ENCODE measurements at regions not wholly inside any gene's neighbourhood (a gene's known extent, or its start where the extent isn't known, plus 50 kb on each side); places are given as distances from the start of the nearest gene placed in this dataset.

DNA sequence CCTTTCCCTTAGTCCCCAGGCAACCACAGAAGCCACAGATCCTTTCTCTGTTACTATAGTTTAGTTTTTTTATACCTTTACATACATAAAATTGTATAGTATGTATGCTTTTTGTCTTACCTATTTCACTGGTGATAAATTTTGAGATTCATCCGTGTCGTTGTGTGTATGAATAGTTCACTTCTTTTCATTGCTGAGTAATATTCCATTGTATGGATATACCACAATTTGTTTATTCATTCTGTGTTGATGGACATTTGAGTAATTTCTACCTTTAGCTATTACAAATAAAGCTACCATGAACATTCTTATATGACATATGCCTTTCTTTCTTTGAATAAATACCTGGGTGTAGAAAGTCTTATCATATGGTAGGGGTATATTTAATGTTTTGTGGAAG is 102.8 kb upstream of the CERS6 start:
- peaks cover 0 to 6% (median 0%) of the 10 kb centered on the region in 3 donors for H3K9me3 ChIP-seq (ENCODE audit: control insufficient read depth in 2 of 3, insufficient read depth in 1 of 3, low read length in 3 of 3)
- no peak for TF ChIP-seq CTCF (IDR thresholded peaks at IDR 0.05; ENCODE audit: borderline replicate concordance, extremely low read depth, insufficient read depth)
- no peaks in the 10 kb centered on the region for H3K36me3 ChIP-seq (ENCODE audit: control insufficient read depth in 2 of 3, insufficient read depth in 3 of 3, low read length in 3 of 3)
- FAIRE-seq: no peak
- H3K27me3 ChIP-seq (ENCODE audit: control insufficient read depth, insufficient read depth, low read length): no peaks in the 10 kb centered on the region
- H3K4me1 ChIP-seq (ENCODE audit: control insufficient read depth in 2 of 3, insufficient read depth in 2 of 3, low read depth in 1 of 3, low read length in 3 of 3): no peaks in the 10 kb centered on the region
- no peak for DNase-seq
- no peak overlapping the region for H3K4me3 ChIP-seq (ENCODE audit: low read length in 3 of 3)
- no peak overlapping the region for H3K9ac ChIP-seq (ENCODE audit: low read length in 3 of 3)
- intact Hi-C loops (cut with DNase I): no loop called here
- H3K27ac ChIP-seq (ENCODE audit: low read depth in 2 of 2, low read length in 2 of 2): no peak overlapping the region

DNA sequence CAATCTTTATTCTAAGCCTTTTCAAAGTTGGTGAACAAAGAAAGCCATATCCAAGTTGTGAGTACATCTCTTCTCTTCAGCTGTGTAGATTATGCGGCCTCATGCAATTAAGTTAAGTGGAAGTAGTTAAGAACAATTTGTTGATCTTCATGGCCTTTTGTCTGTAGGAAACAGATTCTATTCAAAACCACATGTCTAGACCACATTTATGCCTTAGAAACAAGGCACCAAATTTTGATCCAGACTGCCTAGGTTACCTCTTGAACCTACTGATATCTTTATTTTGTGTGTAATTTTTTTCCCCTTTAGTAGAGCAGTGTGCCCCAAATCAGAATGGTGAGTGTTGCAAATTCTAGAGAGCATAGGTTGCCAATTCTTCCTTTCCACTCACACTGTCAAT is 101.6 kb upstream of the CERS6 start:
- Histone ChIP-seq H3K4me3 (ENCODE audit: low read length in 3 of 3) (no peak overlapping the region), H3K4me1 (ENCODE audit: control insufficient read depth in 2 of 3, insufficient read depth in 2 of 3, low read depth in 1 of 3, low read length in 3 of 3) (no peaks in the 10 kb centered on the region), H3K36me3 (ENCODE audit: control insufficient read depth in 2 of 3, insufficient read depth in 3 of 3, low read length in 3 of 3) (no peaks in the 10 kb centered on the region), H3K27ac (ENCODE audit: low read depth in 2 of 2, low read length in 2 of 2) (no peak overlapping the region), H3K9me3 (ENCODE audit: control insufficient read depth in 2 of 3, insufficient read depth in 1 of 3, low read length in 3 of 3) (peaks cover 0 to 6% (median 0%) of the 10 kb centered on the region in 3 donors), H3K27me3 (ENCODE audit: control insufficient read depth, insufficient read depth, low read length) (no peaks in the 10 kb centered on the region), H3K9ac (ENCODE audit: low read length in 3 of 3) (no peak overlapping the region)
- DNase-seq: no peak
- no peak for TF ChIP-seq CTCF (IDR thresholded peaks at IDR 0.05; ENCODE audit: borderline replicate concordance, extremely low read depth, insufficient read depth)
- no peak for FAIRE-seq
- intact Hi-C loops (cut with DNase I): no loop called here

DNA sequence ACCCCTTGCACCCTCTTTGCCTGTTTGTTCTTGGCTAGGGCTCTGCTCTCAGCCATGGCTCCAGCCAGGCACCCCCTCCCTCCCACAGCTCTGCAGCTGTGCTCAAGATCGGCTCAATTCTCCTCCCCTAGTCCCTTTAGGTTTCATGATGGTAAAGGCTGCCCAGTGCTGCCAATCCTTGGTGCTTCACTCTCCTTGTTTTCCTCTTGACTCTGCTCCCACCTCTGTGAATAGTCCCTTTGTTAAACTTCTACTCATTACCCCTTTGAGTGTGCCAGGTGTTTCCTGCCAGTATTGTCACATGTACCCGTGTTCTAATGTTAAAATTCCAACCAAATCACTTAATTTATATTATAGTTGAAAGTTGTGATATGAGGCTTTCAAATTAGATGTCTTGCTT is 101.0 kb upstream of the CERS6 start:
- H3K9me3 ChIP-seq (ENCODE audit: control insufficient read depth in 2 of 3, insufficient read depth in 1 of 3, low read length in 3 of 3): peaks cover 0 to 6% (median 0%) of the 10 kb centered on the region in 3 donors
- intact Hi-C loops (cut with DNase I): no loop called here
- TF ChIP-seq CTCF (IDR thresholded peaks at IDR 0.05; ENCODE audit: borderline replicate concordance, extremely low read depth, insufficient read depth): no peak
- H3K27ac ChIP-seq (ENCODE audit: low read depth in 2 of 2, low read length in 2 of 2): no peak overlapping the region
- H3K4me1 ChIP-seq (ENCODE audit: control insufficient read depth in 2 of 3, insufficient read depth in 2 of 3, low read depth in 1 of 3, low read length in 3 of 3): no peaks in the 10 kb centered on the region
- H3K4me3 ChIP-seq (ENCODE audit: low read length in 3 of 3): no peak overlapping the region
- FAIRE-seq (no peak), DNase-seq (peak in 2 of 5 donors; percentile 27 to 29)
- H3K36me3 ChIP-seq (ENCODE audit: control insufficient read depth in 2 of 3, insufficient read depth in 3 of 3, low read length in 3 of 3): no peaks in the 10 kb centered on the region
- no peak overlapping the region for H3K9ac ChIP-seq (ENCODE audit: low read length in 3 of 3)
- no peaks in the 10 kb centered on the region for H3K27me3 ChIP-seq (ENCODE audit: control insufficient read depth, insufficient read depth, low read length)

- H3K9ac ChIP-seq (ENCODE audit: low read length in 3 of 3): no peak overlapping the region
- intact Hi-C loops (cut with DNase I): no loop called here
- FAIRE-seq: no peak
Observed at GRCh38 chr2:168355779-168356476, 100.1 kb upstream of the CERS6 start.

More at GRCh38 chr2:168355779-168356476, 100.1 kb upstream of the CERS6 start:
- Histone ChIP-seq H3K4me3 (ENCODE audit: low read length in 3 of 3) (no peak overlapping the region), H3K9me3 (ENCODE audit: control insufficient read depth in 2 of 3, insufficient read depth in 1 of 3, low read length in 3 of 3) (peaks cover 0 to 6% (median 0%) of the 10 kb centered on the region in 3 donors), H3K4me1 (ENCODE audit: control insufficient read depth in 2 of 3, insufficient read depth in 2 of 3, low read depth in 1 of 3, low read length in 3 of 3) (no peaks in the 10 kb centered on the region), H3K27me3 (ENCODE audit: control insufficient read depth, insufficient read depth, low read length) (no peaks in the 10 kb centered on the region), H3K27ac (ENCODE audit: low read depth in 2 of 2, low read length in 2 of 2) (no peak overlapping the region), H3K36me3 (ENCODE audit: control insufficient read depth in 2 of 3, insufficient read depth in 3 of 3, low read length in 3 of 3) (no peaks in the 10 kb centered on the region)
- no peak for TF ChIP-seq CTCF (IDR thresholded peaks at IDR 0.05; ENCODE audit: borderline replicate concordance, extremely low read depth, insufficient read depth)
- no peak for DNase-seq
